DMS53 treated with DMSO at 0.1 percent for 48 hours (cell line): ENCODE measurements at regions not wholly inside any gene's neighbourhood (a gene's known extent, or its start where the extent isn't known, plus 50 kb on each side); places are given as distances from the start of the nearest gene placed in this dataset.
"Not testable (repeated sequence)": the region's sequence is repeated elsewhere in the genome, so short reads cannot be mapped to it uniquely, and the experiment has no call there.

Source experiments
- DNase-seq: peaks from one replicate; lab custom pipeline; 2025; ENCODE audit not compliant: unreplicated experiment; lab: John Stamatoyannopoulos, UW

GRCh38 chr11:57913715-57914704, 109.7 kb upstream of the OR9Q1 start:
- DNase-seq: no peak

- no peak for DNase-seq
These were observed 106.0 kb upstream of the OR9Q1 start for GRCh38 chr11:57917632-57918031.

- DNase-seq: no peak
These were observed 102.7 kb upstream of the OR9Q1 start for GRCh38 chr11:57920971-57921370.

- no peak for DNase-seq
These were observed 91.6 kb upstream of the OR9Q1 start for GRCh38 chr11:57932105-57932504.

GRCh38 chr11:57935402-57936049, 88.2 kb upstream of the OR9Q1 start:
- no peak for DNase-seq

- peak; percentile 29 for DNase-seq
These were observed 87.6 kb upstream of the OR9Q1 start for GRCh38 chr11:57936050-57936418.

GRCh38 chr11:57937431-57937830, 86.2 kb upstream of the OR9Q1 start:
- no peak for DNase-seq

GRCh38 chr11:57938351-57938750, 85.3 kb upstream of the OR9Q1 start:
- no peak for DNase-seq

- DNase-seq: no peak
These were observed 83.5 kb upstream of the OR9Q1 start for GRCh38 chr11:57940044-57940756.

- no peak for DNase-seq
These were observed 81.8 kb upstream of the OR9Q1 start for GRCh38 chr11:57941875-57942274.

- no peak for DNase-seq
These were observed 80.9 kb upstream of the OR9Q1 start for GRCh38 chr11:57942808-57943207.

- not testable (repeated sequence) for DNase-seq
These were observed 79.9 kb upstream of the OR9Q1 start for GRCh38 chr11:57943766-57944165.

- DNase-seq: no peak
These were observed 77.1 kb upstream of the OR9Q1 start for GRCh38 chr11:57946628-57947027.

GRCh38 chr11:57964660-57965059, 59.0 kb upstream of the OR9Q1 start:
- DNase-seq: no peak

- DNase-seq: no peak
These were observed 52.2 kb upstream of the OR9Q1 start for GRCh38 chr11:57971272-57972012.

GRCh38 chr11:57972013-57972367, 51.7 kb upstream of the OR9Q1 start:
- no peak for DNase-seq
